GM23338 (cell line): ENCODE measurements at regions not wholly inside any gene's neighbourhood (a gene's known extent, or its start where the extent isn't known, plus 50 kb on each side); places are given as distances from the start of the nearest gene placed in this dataset.

Experiments used
- ATAC-seq: fragments of 200-7000 bp; cut with Tn5 transposase; 3 replicates; pipeline ENCODE4 v1.9.1; 2020
- DNase-seq: peaks from one replicate; pipeline ENCODE4 v3.0.0-alpha.2; 2015; ENCODE audit warnings: low spot score
- H2AFZ ChIP-seq: fragments of 200-600 bp; sonication (generic); 2 replicates; pipeline ENCODE4 v1.8.0; 2016; ENCODE audit warnings: antibody characterized with exemption, mild to moderate bottlenecking, moderate library complexity
- H3F3A ChIP-seq: fragments of 200-600 bp; sonication (generic); replicated peaks from 2 replicates; pipeline ENCODE4 v1.8.0; 2017; ENCODE audit warnings: antibody characterized with exemption, mixed run types, low read depth
- H3K27ac ChIP-seq: fragments of 200-600 bp; sonication (generic); 2 replicates; pipeline ENCODE4 v1.6.1; 2016; ENCODE audit warnings: low read depth
- H3K27me3 ChIP-seq: fragments of 200-600 bp; sonication (generic); 2 replicates; pipeline ENCODE4 v1.8.0; 2016; ENCODE audit warnings: mild to moderate bottlenecking, mixed run types, moderate library complexity; ENCODE audit not compliant: insufficient read depth
- H3K36me3 ChIP-seq: fragments of 200-600 bp; sonication (generic); 2 replicates; pipeline ENCODE4 v1.8.0; 2016; ENCODE audit warnings: mild to moderate bottlenecking; ENCODE audit not compliant: insufficient read depth
- H3K4me1 ChIP-seq: fragments of 200-600 bp; sonication (generic); 2 replicates; pipeline ENCODE4 v1.8.0; 2016; ENCODE audit warnings: mild to moderate bottlenecking, moderate library complexity; ENCODE audit not compliant: insufficient read depth
- H3K4me2 ChIP-seq: fragments of 200-600 bp; sonication (generic); 2 replicates; pipeline ENCODE4 v1.7.1; 2017; ENCODE audit warnings: mixed run types
- H3K4me3 ChIP-seq: fragments of 200-600 bp; sonication (generic); 2 replicates; pipeline ENCODE4 v1.6.1; 2016; ENCODE audit warnings: mixed run types
- H3K79me2 ChIP-seq: fragments of 200-600 bp; sonication (generic); replicated peaks from 2 replicates; pipeline ENCODE4 v1.8.0; 2017; ENCODE audit warnings: mild to moderate bottlenecking; ENCODE audit not compliant: insufficient read depth
- H3K9me2 ChIP-seq: fragments of 200-600 bp; sonication (generic); 2 replicates; pipeline ENCODE4 v1.8.0; 2017; ENCODE audit not compliant: insufficient read depth
- H4K20me1 ChIP-seq: fragments of 200-600 bp; sonication (generic); replicated peaks from 2 replicates; pipeline ENCODE4 v1.8.0; 2017; ENCODE audit warnings: mild to moderate bottlenecking; ENCODE audit not compliant: insufficient read depth
- H3K27ac Mint-ChIP-seq: 2 replicates; pipeline ENCODE4 v1.8.0; 2020; ENCODE audit warnings: inconsistent platforms, mild to moderate bottlenecking, moderate library complexity, mixed read lengths
- H3K27me3 Mint-ChIP-seq: 3 replicates; pipeline ENCODE4 v1.8.0; 2022; ENCODE audit warnings: low read depth, mild to moderate bottlenecking, moderate library complexity, mixed read lengths, inconsistent platforms; ENCODE audit not compliant: insufficient read depth, poor library complexity
- H3K36me3 Mint-ChIP-seq: 3 replicates; pipeline ENCODE4 v1.8.0; 2021; ENCODE audit warnings: low read depth, mild to moderate bottlenecking, inconsistent platforms, moderate library complexity, mixed read lengths
- H3K4me1 Mint-ChIP-seq: 3 replicates; pipeline ENCODE4 v1.8.0; 2020; ENCODE audit warnings: mild to moderate bottlenecking, inconsistent platforms, mixed read lengths
- H3K4me3 Mint-ChIP-seq: 3 replicates; pipeline ENCODE4 v1.8.0; 2021; ENCODE audit warnings: moderate library complexity, mild to moderate bottlenecking, inconsistent platforms, mixed read lengths
- H3K9me3 Mint-ChIP-seq: 3 replicates; pipeline ENCODE4 v1.8.0; 2020; ENCODE audit warnings: moderate library complexity, mild to moderate bottlenecking, inconsistent platforms, mixed read lengths
- CREB1 ChIP-seq: fragments of 250-450 bp; sonication (Bioruptor Pico); IDR thresholded peaks from 2 replicates; pipeline ENCODE4 v1.5.0; 2020; ENCODE audit warnings: low read depth, mild to moderate bottlenecking, moderate library complexity
- CTCF ChIP-seq, 2 experiments: fragments of 200-600 bp in 1 of 2; sonication (generic) in 1 of 2; conservative IDR thresholded peaks; 2 replicates each; pipeline versions ENCODE4 v1.5.1 to v1.6.1; 2016 to 2017; ENCODE audit warnings: antibody characterized with exemption in 2 of 2, low read depth in 2 of 2, mild to moderate bottlenecking in 2 of 2, moderate library complexity in 1 of 2
- EZH2 ChIP-seq: fragments of 200-600 bp; sonication (generic); IDR thresholded peaks from one replicate; pipeline ENCODE4 v1.8.0; 2017; ENCODE audit warnings: antibody characterized with exemption, mild to moderate bottlenecking, low read depth; ENCODE audit not compliant: unreplicated experiment
- EZH2phosphoT487 ChIP-seq: fragments of 200-600 bp; sonication (generic); IDR thresholded peaks from one replicate; pipeline ENCODE4 v1.8.1; 2018; ENCODE audit warnings: antibody characterized with exemption; ENCODE audit not compliant: unreplicated experiment
- JUNB ChIP-seq: IDR thresholded peaks from one replicate; pipeline ENCODE4 v1.6.1; 2016; ENCODE audit warnings: antibody characterized with exemption; ENCODE audit not compliant: unreplicated experiment
- NANOG ChIP-seq: IDR thresholded peaks from 2 replicates; pipeline ENCODE4 v1.6.1; 2016; ENCODE audit warnings: antibody characterized with exemption, borderline replicate concordance
- POLR2AphosphoS5 ChIP-seq: IDR thresholded peaks from 2 replicates; pipeline ENCODE4 v1.6.1; 2016; ENCODE audit warnings: antibody characterized with exemption, low read depth
- REST ChIP-seq: IDR thresholded peaks from one replicate; pipeline ENCODE4 v1.6.1; 2018; ENCODE audit warnings: antibody characterized with exemption; ENCODE audit not compliant: unreplicated experiment
- STAT1 ChIP-seq: IDR thresholded peaks from one replicate; pipeline ENCODE4 v1.6.1; 2016; ENCODE audit warnings: antibody characterized with exemption; ENCODE audit not compliant: unreplicated experiment
- ZNF114 ChIP-seq: fragments of 250-450 bp; sonication (Bioruptor Pico); IDR thresholded peaks from 2 replicates; pipeline ENCODE4 v1.5.0; 2020; ENCODE audit warnings: mild to moderate bottlenecking, moderate library complexity
- ZNF331 ChIP-seq: fragments of 250-450 bp; sonication (Bioruptor Pico); IDR thresholded peaks from 2 replicates; pipeline ENCODE4 v1.5.0; 2020; ENCODE audit warnings: low read depth, mild to moderate bottlenecking, moderate library complexity
- TF ChIP-seq, protein P1 (sequence below): IDR thresholded peaks from 2 replicates; pipeline ENCODE4 v1.6.1; 2016; ENCODE audit warnings: antibody characterized with exemption
- TF ChIP-seq, protein P2 (sequence below): fragments of 250-450 bp; sonication (Bioruptor Pico); IDR thresholded peaks from 2 replicates; pipeline ENCODE4 v1.5.0; 2020; ENCODE audit warnings: mild to moderate bottlenecking, moderate library complexity

- H3K4me2 ChIP-seq, result no peak overlapping the region
- Mint-ChIP-seq H3K27me3 (no peaks in the 10 kb centered on the region), H3K4me1 (no peaks in the 10 kb centered on the region; the same call in 2 of the 3 replicates), H3K27ac (no peak overlapping the region), H3K4me3 (no peak overlapping the region), H3K9me3 (no peaks in the 10 kb centered on the region), H3K36me3 (no peaks in the 10 kb centered on the region)
- TF ChIP-seq, protein P1, sequence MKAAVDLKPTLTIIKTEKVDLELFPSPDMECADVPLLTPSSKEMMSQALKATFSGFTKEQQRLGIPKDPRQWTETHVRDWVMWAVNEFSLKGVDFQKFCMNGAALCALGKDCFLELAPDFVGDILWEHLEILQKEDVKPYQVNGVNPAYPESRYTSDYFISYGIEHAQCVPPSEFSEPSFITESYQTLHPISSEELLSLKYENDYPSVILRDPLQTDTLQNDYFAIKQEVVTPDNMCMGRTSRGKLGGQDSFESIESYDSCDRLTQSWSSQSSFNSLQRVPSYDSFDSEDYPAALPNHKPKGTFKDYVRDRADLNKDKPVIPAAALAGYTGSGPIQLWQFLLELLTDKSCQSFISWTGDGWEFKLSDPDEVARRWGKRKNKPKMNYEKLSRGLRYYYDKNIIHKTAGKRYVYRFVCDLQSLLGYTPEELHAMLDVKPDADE, result no peak
- no peak for TF ChIP-seq REST
- no peak for TF ChIP-seq NANOG
- TF ChIP-seq ZNF331, result no peak
- TF ChIP-seq ZNF114 (CRISPR knock-in tag), result no peak
- no peak for TF ChIP-seq CREB1 (CRISPR knock-in tag)
- TF ChIP-seq, protein P2, sequence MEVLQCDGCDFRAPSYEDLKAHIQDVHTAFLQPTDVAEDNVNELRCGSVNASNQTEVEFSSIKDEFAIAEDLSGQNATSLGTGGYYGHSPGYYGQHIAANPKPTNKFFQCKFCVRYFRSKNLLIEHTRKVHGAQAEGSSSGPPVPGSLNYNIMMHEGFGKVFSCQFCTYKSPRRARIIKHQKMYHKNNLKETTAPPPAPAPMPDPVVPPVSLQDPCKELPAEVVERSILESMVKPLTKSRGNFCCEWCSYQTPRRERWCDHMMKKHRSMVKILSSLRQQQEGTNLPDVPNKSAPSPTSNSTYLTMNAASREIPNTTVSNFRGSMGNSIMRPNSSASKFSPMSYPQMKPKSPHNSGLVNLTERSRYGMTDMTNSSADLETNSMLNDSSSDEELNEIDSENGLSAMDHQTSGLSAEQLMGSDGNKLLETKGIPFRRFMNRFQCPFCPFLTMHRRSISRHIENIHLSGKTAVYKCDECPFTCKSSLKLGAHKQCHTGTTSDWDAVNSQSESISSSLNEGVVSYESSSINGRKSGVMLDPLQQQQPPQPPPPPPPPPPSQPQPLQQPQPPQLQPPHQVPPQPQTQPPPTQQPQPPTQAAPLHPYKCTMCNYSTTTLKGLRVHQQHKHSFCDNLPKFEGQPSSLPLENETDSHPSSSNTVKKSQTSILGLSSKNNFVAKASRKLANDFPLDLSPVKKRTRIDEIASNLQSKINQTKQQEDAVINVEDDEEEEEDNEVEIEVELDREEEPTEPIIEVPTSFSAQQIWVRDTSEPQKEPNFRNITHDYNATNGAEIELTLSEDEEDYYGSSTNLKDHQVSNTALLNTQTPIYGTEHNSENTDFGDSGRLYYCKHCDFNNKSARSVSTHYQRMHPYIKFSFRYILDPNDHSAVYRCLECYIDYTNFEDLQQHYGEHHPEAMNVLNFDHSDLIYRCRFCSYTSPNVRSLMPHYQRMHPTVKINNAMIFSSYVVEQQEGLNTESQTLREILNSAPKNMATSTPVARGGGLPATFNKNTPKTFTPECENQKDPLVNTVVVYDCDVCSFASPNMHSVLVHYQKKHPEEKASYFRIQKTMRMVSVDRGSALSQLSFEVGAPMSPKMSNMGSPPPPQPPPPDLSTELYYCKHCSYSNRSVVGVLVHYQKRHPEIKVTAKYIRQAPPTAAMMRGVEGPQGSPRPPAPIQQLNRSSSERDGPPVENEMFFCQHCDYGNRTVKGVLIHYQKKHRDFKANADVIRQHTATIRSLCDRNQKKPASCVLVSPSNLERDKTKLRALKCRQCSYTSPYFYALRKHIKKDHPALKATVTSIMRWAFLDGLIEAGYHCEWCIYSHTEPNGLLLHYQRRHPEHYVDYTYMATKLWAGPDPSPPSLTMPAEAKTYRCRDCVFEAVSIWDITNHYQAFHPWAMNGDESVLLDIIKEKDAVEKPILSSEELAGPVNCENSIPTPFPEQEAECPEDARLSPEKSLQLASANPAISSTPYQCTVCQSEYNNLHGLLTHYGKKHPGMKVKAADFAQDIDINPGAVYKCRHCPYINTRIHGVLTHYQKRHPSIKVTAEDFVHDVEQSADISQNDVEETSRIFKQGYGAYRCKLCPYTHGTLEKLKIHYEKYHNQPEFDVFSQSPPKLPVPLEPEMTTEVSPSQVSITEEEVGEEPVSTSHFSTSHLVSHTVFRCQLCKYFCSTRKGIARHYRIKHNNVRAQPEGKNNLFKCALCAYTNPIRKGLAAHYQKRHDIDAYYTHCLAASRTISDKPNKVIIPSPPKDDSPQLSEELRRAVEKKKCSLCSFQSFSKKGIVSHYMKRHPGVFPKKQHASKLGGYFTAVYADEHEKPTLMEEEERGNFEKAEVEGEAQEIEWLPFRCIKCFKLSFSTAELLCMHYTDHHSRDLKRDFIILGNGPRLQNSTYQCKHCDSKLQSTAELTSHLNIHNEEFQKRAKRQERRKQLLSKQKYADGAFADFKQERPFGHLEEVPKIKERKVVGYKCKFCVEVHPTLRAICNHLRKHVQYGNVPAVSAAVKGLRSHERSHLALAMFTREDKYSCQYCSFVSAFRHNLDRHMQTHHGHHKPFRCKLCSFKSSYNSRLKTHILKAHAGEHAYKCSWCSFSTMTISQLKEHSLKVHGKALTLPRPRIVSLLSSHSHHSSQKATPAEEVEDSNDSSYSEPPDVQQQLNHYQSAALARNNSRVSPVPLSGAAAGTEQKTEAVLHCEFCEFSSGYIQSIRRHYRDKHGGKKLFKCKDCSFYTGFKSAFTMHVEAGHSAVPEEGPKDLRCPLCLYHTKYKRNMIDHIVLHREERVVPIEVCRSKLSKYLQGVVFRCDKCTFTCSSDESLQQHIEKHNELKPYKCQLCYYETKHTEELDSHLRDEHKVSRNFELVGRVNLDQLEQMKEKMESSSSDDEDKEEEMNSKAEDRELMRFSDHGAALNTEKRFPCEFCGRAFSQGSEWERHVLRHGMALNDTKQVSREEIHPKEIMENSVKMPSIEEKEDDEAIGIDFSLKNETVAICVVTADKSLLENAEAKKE (CRISPR knock-in tag), result no peak
- TF ChIP-seq EZH2, result no peak
- no peak for TF ChIP-seq CTCF (conservative IDR thresholded peaks at IDR 0.05; ENCODE audit: low read depth in 2 of 2)
- TF ChIP-seq STAT1, result no peak
- no peak for TF ChIP-seq EZH2phosphoT487
- TF ChIP-seq POLR2AphosphoS5, result no peak
- TF ChIP-seq JUNB, result no peak
- H3K4me3 ChIP-seq, result no peak overlapping the region
- H3K79me2 ChIP-seq, result no peaks in the 10 kb centered on the region
- no peaks in the 10 kb centered on the region for H3K4me1 ChIP-seq
- H3K27me3 ChIP-seq, result no peaks in the 10 kb centered on the region
- H3K27ac ChIP-seq, result no peak overlapping the region
- ATAC-seq (no peak; the same call in 2 of the 3 replicates), DNase-seq (no peak)
- 0 out of 2 replicates have a peak, but pooled peaks cover 3% of the 10 kb centered on the region for H3K9me2 ChIP-seq
- H3K36me3 ChIP-seq, result no peaks in the 10 kb centered on the region
- H4K20me1 ChIP-seq, result no peaks in the 10 kb centered on the region
- H3F3A ChIP-seq, result no peaks in the 10 kb centered on the region
- no peak overlapping the region; the same call in 1 of the 2 replicates for H2AFZ ChIP-seq
These were observed 114.3 kb downstream of the SNAPC1 start for GRCh38 chr14:61876362-61877034.
